K562 (cell line): ENCODE measurements at regions not wholly inside any gene's neighbourhood (a gene's known extent, or its start where the extent isn't known, plus 50 kb on each side); places are given as distances from the start of the nearest gene placed in this dataset.

ENCODE experiments used
- ATAC-seq: fragments of 200-7000 bp; cut with Tn5 transposase; 3 replicates; pipeline ENCODE4 v1.9.1; 2020; ENCODE audit warnings: moderate library complexity
- BruUV-seq: library from RNA; stranded (reverse); fragments of 400-500 nt; replicated peaks from 2 replicates; lab custom pipeline; 2021; lab: Mats Ljungman, UMichigan
- CTCF ChIA-PET: fragments of 300-600 bp; formaldehyde crosslinking; extraction: SDS; loops from one replicate; lab custom pipeline; 2021; ENCODE audit warnings: low intra/inter-chr PET ratio; lab: Yijun Ruan, JAX
- POLR2A ChIA-PET: fragments of 300-600, 350-650 bp; sonication (Branson Sonifier 250); formaldehyde crosslinking; extraction: SDS; loops from one replicate; lab custom pipeline; 2021; ENCODE audit warnings: antibody characterized with exemption, inconsistent platforms; lab: Yijun Ruan, JAX
- DNase-seq, 4 experiments: peaks; one replicate each; pipeline versions ENCODE4 v3.0.0 to v3.0.0-alpha.2; 2011 to 2018; ENCODE audit warnings: low spot score in 3 of 4, mixed read lengths in 3 of 4; ENCODE audit errors: extremely low read depth in 1 of 4
- FAIRE-seq: peaks from 2 replicates; lab custom pipeline; 2011; peaks lifted over from hg19 to GRCh38; lab: Jason Lieb, UNC
- H2AFZ ChIP-seq: 2 replicates; pipeline ENCODE4 v1.6.0; 2011; ENCODE audit warnings: low read depth, low read length, control low read depth, inconsistent platforms
- H3K27ac ChIP-seq: fragments of 200-600 bp; 3 replicates; pipeline ENCODE4 v1.8.0; 2011; ENCODE audit warnings: low read depth, mild to moderate bottlenecking, control low read depth, inconsistent platforms, low read length, moderate library complexity, mixed read lengths; ENCODE audit errors: extremely low read depth
- H3K27me3 ChIP-seq, 2 experiments: fragments of 300-600 bp in 1 of 2; 2 replicates in 1 of 2; 3 replicates in 1 of 2; pipeline versions ENCODE4 v1.6.0 to v1.8.0; 2011; ENCODE audit warnings: inconsistent platforms in 2 of 2, low read length in 2 of 2, mild to moderate bottlenecking in 1 of 2, mixed read lengths in 1 of 2, moderate library complexity in 1 of 2; ENCODE audit not compliant: control insufficient read depth in 2 of 2, insufficient read depth in 2 of 2
- H3K36me3 ChIP-seq: fragments of 300-600 bp; 3 replicates; pipeline ENCODE4 v1.8.0; 2011; ENCODE audit warnings: mild to moderate bottlenecking, low read length, inconsistent platforms; ENCODE audit not compliant: control insufficient read depth, insufficient read depth
- H3K4me1 ChIP-seq, 2 experiments: fragments of 200-600 bp in 1 of 2; replicated peaks in 1 of 2; 2 replicates in 1 of 2; 3 replicates in 1 of 2; pipeline versions ENCODE4 v1.5.1 to v1.8.0; 2011; ENCODE audit warnings: inconsistent platforms in 2 of 2, low read length in 2 of 2, mild to moderate bottlenecking in 1 of 2, mixed read lengths in 1 of 2, moderate library complexity in 1 of 2; ENCODE audit not compliant: control insufficient read depth in 2 of 2, insufficient read depth in 2 of 2
- H3K4me2 ChIP-seq: 2 replicates; pipeline ENCODE4 v1.6.1; 2011; ENCODE audit warnings: low read length, control low read depth, inconsistent platforms, mixed read lengths; ENCODE audit not compliant: insufficient read depth
- H3K4me3 ChIP-seq: fragments of 200-600 bp; sonication (generic), shearing (Covaris generic); 2 replicates; pipeline ENCODE4 v1.5.1; 2016; ENCODE audit warnings: control low read depth, inconsistent platforms
- H3K79me2 ChIP-seq: fragments of 200-600 bp; 3 replicates; pipeline ENCODE4 v1.8.0; 2011; ENCODE audit warnings: low read length, inconsistent platforms; ENCODE audit not compliant: control insufficient read depth, insufficient read depth
- H3K9ac ChIP-seq, 2 experiments: 2 replicates each; pipeline versions ENCODE4 v1.6.0 to v1.6.1; 2011; ENCODE audit warnings: low read depth in 2 of 2, low read length in 2 of 2, control low read depth in 1 of 2, inconsistent platforms in 1 of 2, mild to moderate bottlenecking in 1 of 2, mixed read lengths in 1 of 2; ENCODE audit not compliant: insufficient read depth in 1 of 2
- H3K9me1 ChIP-seq: one replicate; pipeline ENCODE4 v1.6.0; 2011; ENCODE audit warnings: inconsistent platforms, mild to moderate bottlenecking, low read length, moderate library complexity; ENCODE audit not compliant: control insufficient read depth, insufficient read depth
- H3K9me3 ChIP-seq: replicated peaks from 2 replicates; pipeline ENCODE4 v1.5.1; 2011; ENCODE audit warnings: low read depth, low read length, inconsistent platforms; ENCODE audit not compliant: control insufficient read depth, insufficient read depth
- H4K20me1 ChIP-seq: replicated peaks from 2 replicates; pipeline ENCODE4 v1.6.1; 2011; ENCODE audit warnings: low read length, inconsistent platforms, mixed read lengths; ENCODE audit not compliant: control insufficient read depth, insufficient read depth
- CREBBP ChIP-seq: IDR thresholded peaks from one replicate; pipeline ENCODE4 v1.6.1; 2012; ENCODE audit warnings: low read depth, mild to moderate bottlenecking, control low read depth, inconsistent platforms, low read length
- GTF2A2 ChIP-seq: IDR thresholded peaks from 2 replicates; pipeline ENCODE4 v1.6.1; 2016; ENCODE audit warnings: mild to moderate bottlenecking, missing genetic modification characterization, missing compliant biosample characterization
- HBP1 ChIP-seq: fragments of 450-650 bp; formaldehyde crosslinking; IDR thresholded peaks from 2 replicates; pipeline ENCODE4 v1.4.0; 2022; ENCODE audit warnings: missing genetic modification characterization
- HMBOX1 ChIP-seq: sonication (generic); IDR thresholded peaks from 2 replicates; pipeline ENCODE4 v1.6.1; 2016
- MEF2D ChIP-seq: conservative IDR thresholded peaks from 2 replicates; pipeline ENCODE4 v1.6.1; 2016; ENCODE audit warnings: low read depth, missing genetic modification characterization, missing compliant biosample characterization
- NUFIP1 ChIP-seq: fragments of 450-650 bp; IDR thresholded peaks from 2 replicates; pipeline ENCODE4 v1.6.1; 2018; ENCODE audit not compliant: partially characterized antibody
- REST ChIP-seq, 2 experiments: fragments of 450-650 bp; formaldehyde crosslinking in 1 of 2; IDR thresholded peaks; 2 replicates each; pipeline versions ENCODE4 v1.4.0 to v1.6.1; 2014 to 2020; ENCODE audit warnings: mild to moderate bottlenecking in 2 of 2, borderline replicate concordance in 1 of 2, low read depth in 1 of 2
- SRSF9 ChIP-seq: fragments of 200-400 bp; formaldehyde crosslinking; IDR thresholded peaks from 2 replicates; pipeline ENCODE4 v1.6.1; 2017; ENCODE audit warnings: low read depth, low read length, borderline replicate concordance
- XRCC4 ChIP-seq: IDR thresholded peaks from one replicate; pipeline ENCODE4 v1.6.1; 2011; ENCODE audit not compliant: insufficient read depth, insufficient read length; ENCODE audit errors: extremely low read depth
- ZNF24 ChIP-seq: fragments of 450-650 bp; IDR thresholded peaks from 2 replicates; pipeline ENCODE4 v1.6.1; 2016
- ZNF639 ChIP-seq, 2 experiments: fragments of 200-800 bp in 1 of 2; sonication (Bioruptor generic) in 1 of 2; sonication (generic) in 1 of 2; formaldehyde crosslinking in 1 of 2; IDR thresholded peaks in 1 of 2; conservative IDR thresholded peaks in 1 of 2; 2 replicates each; pipeline versions ENCODE4 v1.5.0 to v1.6.1; 2016 to 2020; ENCODE audit warnings: missing compliant biosample characterization in 1 of 2, missing genetic modification characterization in 1 of 2, missing genetic modification reagents in 1 of 2
- in situ Hi-C: fragments of 300-500 bp; cut with MboI; formaldehyde crosslinking; loops from 4 replicates; pipeline ENCODE4 v1.15.0; 2018; ENCODE audit warnings: inconsistent platforms, mixed read lengths
- intact Hi-C: fragments of 100-400 bp; cut with micrococcal nuclease; formaldehyde crosslinking; loops from 2 replicates; pipeline ENCODE4 v1.14.2; 2022

GRCh38 chr6:54058236-54058635 is 53.0 kb upstream of the MLIP start:
- in situ Hi-C loops, result no loop called here
- POLR2A ChIA-PET, result no interaction called here
- TF ChIP-seq ZNF24, result no peak
- TF ChIP-seq ZNF639 (CRISPR knock-in tag; conservative IDR thresholded peaks at IDR 0.05 in 1 of 2, IDR thresholded peaks at IDR 0.05 in 1 of 2), result no peak
- no peak for TF ChIP-seq REST (IDR thresholded peaks at IDR 0.05; ENCODE audit: borderline replicate concordance)
- TF ChIP-seq REST (CRISPR knock-in tag; IDR thresholded peaks at IDR 0.05; ENCODE audit: low read depth), result no peak
- no peak for TF ChIP-seq MEF2D (tag)
- TF ChIP-seq HMBOX1, result no peak
- TF ChIP-seq CREBBP, result no peak
- no peak for TF ChIP-seq NUFIP1
- no peak for TF ChIP-seq GTF2A2 (tag)
- no peak for TF ChIP-seq SRSF9
- no peak for TF ChIP-seq HBP1 (CRISPR knock-in tag)
- no peak for TF ChIP-seq XRCC4

More at GRCh38 chr6:54058236-54058635, 53.0 kb upstream of the MLIP start:
- Histone ChIP-seq H3K27me3 (no peaks in the 10 kb centered on the region), H3K9me1 (no peaks in the 10 kb centered on the region), H3K79me2 (no peaks in the 10 kb centered on the region), H3K9me3 (no peaks in the 10 kb centered on the region), H3K36me3 (no peaks in the 10 kb centered on the region), H3K4me2 (no peak overlapping the region), H3K4me1 (no peaks in the 10 kb centered on the region), H2AFZ (no peak overlapping the region), H3K9ac (no peak overlapping the region), H3K27ac (no peak overlapping the region), H4K20me1 (no peaks in the 10 kb centered on the region), H3K4me3 (no peak overlapping the region)
- intact Hi-C loops, result no loop called here
- no peak for DNase-seq
- FAIRE-seq, result no peak
- CTCF ChIA-PET, result no interaction called here
- no TSS peak for BruUV-seq
- ATAC-seq, result no peak
